ENCODE measurements at regions not wholly inside any gene's neighbourhood (a gene's known extent, or its start where the extent isn't known, plus 50 kb on each side); places are given as distances from the start of the nearest gene placed in this dataset.

GRCh38 chr6:23278180-23278532 lies 708.8 kb downstream of the HDGFL1 start:
- Histone ChIP-seq H4K20me1 (ENCODE audit: insufficient read depth, low read length) (no peaks in the 10 kb centered on the region), H3K27me3 (ENCODE audit: control insufficient read depth, insufficient read depth, low read length) (no peaks in the 10 kb centered on the region), H3K14ac (replicated peaks; ENCODE audit: low read depth, low read length) (no peak overlapping the region), H4K5ac (ENCODE audit: low read depth, low read length) (no peak overlapping the region), H3K23ac (ENCODE audit: low read depth, low read length) (no peak overlapping the region), H4K8ac (ENCODE audit: low read depth in 2 of 2, low read length in 2 of 2) (no peak overlapping the region), H2BK15ac (ENCODE audit: low read depth, low read length) (no peak overlapping the region), H3K27ac (ENCODE audit: insufficient read depth, low read length) (no peak overlapping the region), H3K4me3 (ENCODE audit: insufficient read depth, low read depth, low read length) (no peak overlapping the region), H3K9ac (ENCODE audit: low read depth, low read length) (no peak overlapping the region), H2AFZ (replicated peaks; ENCODE audit: low read length, poor library complexity) (no peak overlapping the region), H3K36me3 (ENCODE audit: control insufficient read depth, insufficient read depth, low read length) (no peaks in the 10 kb centered on the region), H3K18ac (ENCODE audit: low read depth, low read length) (no peak overlapping the region), H3K9me1 (ENCODE audit: insufficient read depth, low read length) (no peaks in the 10 kb centered on the region), H3K56ac (ENCODE audit: extremely low read depth, insufficient read depth, low read length) (no peak overlapping the region), H3K9me3 (ENCODE audit: control insufficient read depth, insufficient read depth, low read length) (no peaks in the 10 kb centered on the region), H2BK20ac (ENCODE audit: low read depth, low read length) (no peak overlapping the region), H3K4me2 (ENCODE audit: low read depth, low read length) (no peak overlapping the region), H2BK5ac (ENCODE audit: low read depth, low read length, poor library complexity, severe bottlenecking) (no peak overlapping the region), H4K91ac (ENCODE audit: insufficient read depth, low read depth, low read length) (no peak overlapping the region), H2AK5ac (ENCODE audit: low read depth, low read length) (no peak overlapping the region), H3K4me1 (ENCODE audit: control insufficient read depth, insufficient read depth, low read length) (no peaks in the 10 kb centered on the region), H3K4ac (ENCODE audit: low read depth, low read length) (no peak overlapping the region), H2AK9ac (replicated peaks; ENCODE audit: low read depth, low read length, poor library complexity) (no peak overlapping the region), H2BK120ac (ENCODE audit: low read depth, low read length) (no peak overlapping the region), H3K79me1 (ENCODE audit: low read depth in 1 of 2, low read length in 2 of 2) (no peaks in the 10 kb centered on the region)
- ATAC-seq (ENCODE audit: low read depth) (no peak), DNase-seq (no peak)
- POLR2A ChIA-PET (ENCODE audit: unreplicated experiment) = no interaction called here
- WGBS, 2 experiments (ENCODE audit: extremely low coverage in 2 of 2, insufficient read length in 1 of 2) = no CpG with 5 or more reads among the region's 2 CpGs
- in situ Hi-C loops (cut with MboI; ENCODE audit: low sequenced_read_pairs) = no loop called here
- dilution Hi-C loops (cut with HindIII; ENCODE audit: low sequenced_read_pairs, unreplicated experiment) = no loop called here
- CTCF ChIA-PET = no interaction called here
- no peak for TF ChIP-seq RCOR1 (IDR thresholded peaks at IDR 0.05; ENCODE audit: insufficient replicate concordance, low read length)
- no peak for TF ChIP-seq MXI1 (IDR thresholded peaks at IDR 0.05; ENCODE audit: borderline replicate concordance, low read depth, low read length)
- TF ChIP-seq RAD21 (IDR thresholded peaks at IDR 0.05; ENCODE audit: low read length) = no peak
- TF ChIP-seq POLR2A (IDR thresholded peaks at IDR 0.05; ENCODE audit: low read depth, low read length) = no peak
- TF ChIP-seq, protein P1, sequence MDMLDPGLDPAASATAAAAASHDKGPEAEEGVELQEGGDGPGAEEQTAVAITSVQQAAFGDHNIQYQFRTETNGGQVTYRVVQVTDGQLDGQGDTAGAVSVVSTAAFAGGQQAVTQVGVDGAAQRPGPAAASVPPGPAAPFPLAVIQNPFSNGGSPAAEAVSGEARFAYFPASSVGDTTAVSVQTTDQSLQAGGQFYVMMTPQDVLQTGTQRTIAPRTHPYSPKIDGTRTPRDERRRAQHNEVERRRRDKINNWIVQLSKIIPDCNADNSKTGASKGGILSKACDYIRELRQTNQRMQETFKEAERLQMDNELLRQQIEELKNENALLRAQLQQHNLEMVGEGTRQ (IDR thresholded peaks at IDR 0.05; ENCODE audit: low read depth, low read length) = no peak
- TF ChIP-seq MAZ (IDR thresholded peaks at IDR 0.05; ENCODE audit: borderline replicate concordance, low read depth, low read length) = no peak
- no peak for TF ChIP-seq BHLHE40 (IDR thresholded peaks at IDR 0.05; ENCODE audit: low read depth, low read length)
- TF ChIP-seq FOS (IDR thresholded peaks at IDR 0.05; ENCODE audit: low read depth, low read length) = no peak
- TF ChIP-seq CHD1 (IDR thresholded peaks at IDR 0.05; ENCODE audit: low read depth, low read length) = no peak
- no peak for TF ChIP-seq CEBPB (IDR thresholded peaks at IDR 0.05; ENCODE audit: low read depth, low read length)
- TF ChIP-seq NFE2L2 (IDR thresholded peaks at IDR 0.05; ENCODE audit: low read depth, low read length) = no peak
- no peak for TF ChIP-seq RFX5 (IDR thresholded peaks at IDR 0.05; ENCODE audit: low read depth, low read length)
- intact Hi-C loops (cut with micrococcal nuclease) = no loop called here
- BruUV-seq (replicated peaks) = no TSS peak
